Adrenal gland (tissue), 5 donors: ENCODE measurements at regions not wholly inside any gene's neighbourhood (a gene's known extent, or its start where the extent isn't known, plus 50 kb on each side); places are given as distances from the start of the nearest gene placed in this dataset.

Experiments used
- CTCF ChIP-seq, 6 experiments: fragments of 450-650 bp in 4 of 6; fragments of 200-600 bp in 2 of 6; sonication (generic) in 1 of 6; IDR thresholded peaks; 1 replicate in 5 of 6; 2 replicates in 1 of 6; pipeline versions ENCODE4 v1.5.1 to v1.8.0; 2016 to 2021; ENCODE audit warnings: antibody characterized with exemption in 6 of 6, mild to moderate bottlenecking in 2 of 6, moderate library complexity in 1 of 6
- POLR2A ChIP-seq, 2 donors: fragments of 450-650 bp; IDR thresholded peaks; one replicate each; pipeline ENCODE4 v1.6.1; 2017; ENCODE audit warnings: antibody characterized with exemption in 2 of 2, mild to moderate bottlenecking in 2 of 2, moderate library complexity in 1 of 2
- donor health status: DM: no; HTN: no; CAD: no.

- TF ChIP-seq CTCF (IDR thresholded peaks at IDR 0.05), result no peak
- no peak for TF ChIP-seq POLR2A (IDR thresholded peaks at IDR 0.05)
These were observed 51.5 kb upstream of the PIP4K2A start for GRCh38 chr10:22765660-22766547.
